Astrocyte of the cerebellum (primary cell): ENCODE measurements at regions not wholly inside any gene's neighbourhood (a gene's known extent, or its start where the extent isn't known, plus 50 kb on each side); places are given as distances from the start of the nearest gene placed in this dataset.

Experiments
- DNase-seq: peaks from one replicate; pipeline ENCODE4 v3.0.0-alpha.2; 2011; ENCODE audit warnings: low read depth
- H3K4me3 ChIP-seq: 2 replicates; pipeline ENCODE4 v1.5.1; 2011; ENCODE audit warnings: mild to moderate bottlenecking, low read depth, low read length, moderate library complexity
- in situ Hi-C: cut with HindIII; loops from 2 replicates; pipeline ENCODE4 v1.10.0; 2017; ENCODE audit warnings: low sequenced_read_pairs
- TF ChIP-seq, protein P1 (sequence below): IDR thresholded peaks from 2 replicates; pipeline ENCODE4 v1.5.1; 2012; ENCODE audit warnings: low read length, low read depth, moderate library complexity, mild to moderate bottlenecking; ENCODE audit errors: missing control alignments

- H3K4me3 ChIP-seq = no peak overlapping the region
- in situ Hi-C loops = no loop called here
- TF ChIP-seq, protein P1, sequence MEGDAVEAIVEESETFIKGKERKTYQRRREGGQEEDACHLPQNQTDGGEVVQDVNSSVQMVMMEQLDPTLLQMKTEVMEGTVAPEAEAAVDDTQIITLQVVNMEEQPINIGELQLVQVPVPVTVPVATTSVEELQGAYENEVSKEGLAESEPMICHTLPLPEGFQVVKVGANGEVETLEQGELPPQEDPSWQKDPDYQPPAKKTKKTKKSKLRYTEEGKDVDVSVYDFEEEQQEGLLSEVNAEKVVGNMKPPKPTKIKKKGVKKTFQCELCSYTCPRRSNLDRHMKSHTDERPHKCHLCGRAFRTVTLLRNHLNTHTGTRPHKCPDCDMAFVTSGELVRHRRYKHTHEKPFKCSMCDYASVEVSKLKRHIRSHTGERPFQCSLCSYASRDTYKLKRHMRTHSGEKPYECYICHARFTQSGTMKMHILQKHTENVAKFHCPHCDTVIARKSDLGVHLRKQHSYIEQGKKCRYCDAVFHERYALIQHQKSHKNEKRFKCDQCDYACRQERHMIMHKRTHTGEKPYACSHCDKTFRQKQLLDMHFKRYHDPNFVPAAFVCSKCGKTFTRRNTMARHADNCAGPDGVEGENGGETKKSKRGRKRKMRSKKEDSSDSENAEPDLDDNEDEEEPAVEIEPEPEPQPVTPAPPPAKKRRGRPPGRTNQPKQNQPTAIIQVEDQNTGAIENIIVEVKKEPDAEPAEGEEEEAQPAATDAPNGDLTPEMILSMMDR = no peak
- no peak for DNase-seq
Measured at GRCh38 chr4:18880871-18881270, 859.3 kb upstream of the LCORL start.

DNA sequence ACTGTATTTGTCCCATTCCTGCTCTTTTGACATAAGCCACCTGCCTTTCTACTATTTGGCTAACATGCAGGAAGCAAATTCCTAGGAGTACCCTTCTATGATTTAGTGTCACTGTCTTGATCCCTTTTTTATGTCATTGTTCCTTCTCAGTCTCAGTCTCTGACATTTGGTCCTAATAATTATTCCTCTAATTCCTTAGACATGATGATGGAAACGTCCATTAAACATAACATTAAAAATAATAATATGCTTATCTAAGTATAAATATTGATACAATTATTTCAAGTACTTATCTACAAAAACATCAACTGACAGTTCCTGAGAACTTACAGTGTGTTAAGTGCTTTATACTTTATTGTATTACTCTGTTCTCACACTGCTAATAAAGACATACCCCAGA, 857.0 kb upstream of the LCORL start:
- in situ Hi-C loops = no loop called here
- TF ChIP-seq, protein P1 = no peak
- DNase-seq = no peak
- H3K4me3 ChIP-seq = no peak overlapping the region

DNA sequence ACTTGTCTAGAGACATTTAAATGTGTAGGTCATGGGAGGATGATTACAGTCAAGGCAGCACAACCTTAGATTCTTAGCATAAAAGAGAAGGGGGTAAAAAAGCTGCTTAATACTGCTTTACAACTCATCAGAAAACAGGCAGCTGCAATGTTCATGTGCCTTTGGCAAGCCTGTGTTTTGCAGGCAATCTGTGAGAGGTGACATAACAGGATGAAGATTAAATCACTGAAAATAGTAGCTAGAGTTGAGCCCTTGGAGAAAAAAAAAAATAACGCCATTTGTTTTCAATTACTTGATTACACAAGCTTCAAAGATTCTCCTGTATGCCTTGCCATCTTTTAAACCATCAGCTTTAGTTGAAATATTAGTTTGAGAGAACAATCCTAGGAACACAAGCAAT, 847.6 kb upstream of the LCORL start:
- H3K4me3 ChIP-seq = no peak overlapping the region
- TF ChIP-seq, protein P1 = no peak
- no peak for DNase-seq
- in situ Hi-C loops = no loop called here

DNA sequence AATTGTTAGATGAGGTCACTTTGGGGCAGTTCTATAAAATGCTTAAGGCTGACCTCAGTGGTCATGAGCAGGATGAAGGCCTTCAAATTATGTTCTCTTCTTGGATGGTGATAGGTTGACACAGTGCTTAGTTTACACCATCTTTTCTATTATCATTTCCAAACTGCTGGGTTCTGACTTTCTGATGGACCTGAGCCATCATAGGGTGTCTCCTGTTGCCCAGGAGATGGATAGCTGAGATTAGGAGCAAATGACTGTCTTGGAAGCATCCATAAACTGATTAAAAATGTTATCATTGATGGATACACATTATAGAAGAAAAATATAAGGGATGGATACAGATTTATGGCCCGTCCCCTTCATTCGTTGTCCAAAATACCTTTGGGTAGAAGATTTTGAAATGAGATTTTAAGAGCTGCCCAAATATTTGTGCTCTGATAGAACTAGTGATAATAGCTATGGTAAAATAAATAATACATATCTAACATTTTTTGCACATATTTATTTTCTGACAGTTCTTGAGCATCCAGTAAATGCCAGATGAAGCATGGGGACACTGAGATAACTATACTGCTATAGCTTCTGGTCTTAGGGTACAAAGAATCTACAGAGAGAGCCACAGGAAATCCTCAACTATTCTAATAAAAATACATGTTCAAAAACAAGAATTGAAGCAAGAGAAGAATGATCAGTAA, 839.4 kb upstream of the LCORL start:
- DNase-seq = no peak
- in situ Hi-C loops = no loop called here
- H3K4me3 ChIP-seq = no peak overlapping the region
- TF ChIP-seq, protein P1 = no peak

GRCh38 chr4:18859468-18859867, 837.9 kb upstream of the LCORL start:
- TF ChIP-seq, protein P1 = no peak
- in situ Hi-C loops = no loop called here
- DNase-seq = no peak
- H3K4me3 ChIP-seq = no peak overlapping the region

DNA sequence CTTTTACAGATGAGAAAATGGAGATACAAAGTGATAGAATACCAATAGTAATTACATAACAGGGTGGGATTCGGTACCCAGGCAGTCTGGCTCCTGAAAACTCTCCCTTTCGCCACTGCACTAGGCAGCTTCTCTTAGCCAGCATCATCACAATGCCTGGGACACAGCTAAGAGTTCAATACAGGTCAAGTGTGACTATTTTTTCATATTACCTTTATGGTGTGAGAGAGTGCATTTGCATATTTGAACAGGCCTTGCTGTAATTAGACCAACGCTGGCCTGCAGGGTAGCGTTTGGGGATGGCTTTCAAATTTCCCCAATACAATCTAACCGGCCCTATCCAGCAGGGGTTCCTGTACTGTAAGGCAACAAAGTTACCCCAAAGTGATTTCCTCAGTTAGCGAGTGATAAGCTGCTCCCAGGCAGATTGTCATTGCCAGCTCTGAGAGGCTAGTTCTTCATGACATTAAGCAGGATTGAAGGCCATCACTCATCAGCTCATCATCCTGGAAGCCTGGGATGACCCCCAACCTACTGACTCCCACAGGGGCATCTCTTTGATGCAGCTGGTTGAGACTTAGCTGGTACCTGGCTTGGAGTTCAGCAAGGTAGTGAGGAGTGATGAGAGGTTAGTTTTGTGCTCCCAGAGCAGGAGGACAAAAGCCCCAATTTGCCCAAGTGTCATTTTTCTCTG, 836.8 kb upstream of the LCORL start:
- no peak overlapping the region for H3K4me3 ChIP-seq
- in situ Hi-C loops = no loop called here
- no peak for DNase-seq
- TF ChIP-seq, protein P1 = no peak
